ENCODE measurements at regions not wholly inside any gene's neighbourhood (a gene's known extent, or its start where the extent isn't known, plus 50 kb on each side); places are given as distances from the start of the nearest gene placed in this dataset.

- Histone ChIP-seq H3K36me3 (ENCODE audit: control insufficient read depth, insufficient read depth, low read length) (no peaks in the 10 kb centered on the region), H3K27ac (ENCODE audit: low read depth, low read length) (no peak overlapping the region), H3K4me1 (ENCODE audit: control insufficient read depth, insufficient read depth, low read length) (peaks cover 26% of the 10 kb centered on the region), H3K4me3 (ENCODE audit: low read length) (no peak overlapping the region), H3K9ac (ENCODE audit: extremely low read depth, low read length, poor library complexity, severe bottlenecking) (no peak overlapping the region), H3K27me3 (ENCODE audit: control insufficient read depth, insufficient read depth, low read length, poor library complexity, severe bottlenecking) (no peaks in the 10 kb centered on the region), H3K9me3 (ENCODE audit: control insufficient read depth, low read length) (no peaks in the 10 kb centered on the region)
- Mint-ChIP-seq H3K9me3 (peaks cover 3% of the 10 kb centered on the region), H3K4me3 (no peak overlapping the region), H3K36me3 (ENCODE audit: low read depth) (no peaks in the 10 kb centered on the region), H3K27ac (no peak overlapping the region), H3K27me3 (ENCODE audit: insufficient read depth) (no peaks in the 10 kb centered on the region), H3K4me1 (peaks cover 29% of the 10 kb centered on the region)
- no peak for DNase-seq
- 80 to 93% methylated on average over 2 to 3 of the region's 3 CpGs for WGBS, 2 experiments (ENCODE audit: insufficient coverage in 1 of 2, insufficient read length in 1 of 2)
- TF ChIP-seq CTCF (conservative IDR thresholded peaks at IDR 0.05) = no peak
These were observed 247.0 kb downstream of the WDR11 start for GRCh38 chr10:121098211-121098610.

GRCh38 chr10:121098751-121099150, 247.6 kb downstream of the WDR11 start:
- 74% methylated on average over 2 of the region's 2 CpGs; no CpG with 5 or more reads in 1 of the 2 experiments for WGBS, 2 experiments (ENCODE audit: insufficient coverage in 1 of 2, insufficient read length in 1 of 2)
- Histone ChIP-seq H3K4me3 (ENCODE audit: low read length) (peak overlapping the region; percentile 57), H3K36me3 (ENCODE audit: control insufficient read depth, insufficient read depth, low read length) (no peaks in the 10 kb centered on the region), H3K9ac (ENCODE audit: extremely low read depth, low read length, poor library complexity, severe bottlenecking) (no peak overlapping the region), H3K9me3 (ENCODE audit: control insufficient read depth, low read length) (no peaks in the 10 kb centered on the region), H3K4me1 (ENCODE audit: control insufficient read depth, insufficient read depth, low read length) (peaks cover 26% of the 10 kb centered on the region), H3K27me3 (ENCODE audit: control insufficient read depth, insufficient read depth, low read length, poor library complexity, severe bottlenecking) (no peaks in the 10 kb centered on the region), H3K27ac (ENCODE audit: low read depth, low read length) (no peak overlapping the region)
- Mint-ChIP-seq H3K4me3 (no peak overlapping the region), H3K36me3 (ENCODE audit: low read depth) (no peaks in the 10 kb centered on the region), H3K4me1 (peaks cover 29% of the 10 kb centered on the region), H3K9me3 (peaks cover 3% of the 10 kb centered on the region), H3K27ac (no peak overlapping the region), H3K27me3 (ENCODE audit: insufficient read depth) (no peaks in the 10 kb centered on the region)
- no peak for DNase-seq
- TF ChIP-seq CTCF (conservative IDR thresholded peaks at IDR 0.05) = no peak

GRCh38 chr10:121099181-121099580, 248.0 kb downstream of the WDR11 start:
- peaks cover 26% of the 10 kb centered on the region for H3K4me1 ChIP-seq (ENCODE audit: control insufficient read depth, insufficient read depth, low read length)
- TF ChIP-seq CTCF (conservative IDR thresholded peaks at IDR 0.05) = no peak
- no peaks in the 10 kb centered on the region for H3K36me3 ChIP-seq (ENCODE audit: control insufficient read depth, insufficient read depth, low read length)
- H3K27ac Mint-ChIP-seq = no peak overlapping the region
- H3K4me1 Mint-ChIP-seq = peaks cover 33% of the 10 kb centered on the region
- no peak overlapping the region for H3K9ac ChIP-seq (ENCODE audit: extremely low read depth, low read length, poor library complexity, severe bottlenecking)
- 71 to 96% methylated on average over 1 to 5 of the region's 5 CpGs for WGBS, 2 experiments (ENCODE audit: insufficient coverage in 1 of 2, insufficient read length in 1 of 2)
- no peaks in the 10 kb centered on the region for H3K27me3 Mint-ChIP-seq (ENCODE audit: insufficient read depth)
- H3K4me3 Mint-ChIP-seq = no peak overlapping the region
- H3K9me3 Mint-ChIP-seq = peaks cover 3% of the 10 kb centered on the region
- no peaks in the 10 kb centered on the region for H3K36me3 Mint-ChIP-seq (ENCODE audit: low read depth)
- H3K9me3 ChIP-seq (ENCODE audit: control insufficient read depth, low read length) = no peaks in the 10 kb centered on the region
- DNase-seq = no peak
- H3K4me3 ChIP-seq (ENCODE audit: low read length) = peak overlapping the region; percentile 57
- H3K27me3 ChIP-seq (ENCODE audit: control insufficient read depth, insufficient read depth, low read length, poor library complexity, severe bottlenecking) = no peaks in the 10 kb centered on the region
- no peak overlapping the region for H3K27ac ChIP-seq (ENCODE audit: low read depth, low read length)
